ENCODE measurements at regions not wholly inside any gene's neighbourhood (a gene's known extent, or its start where the extent isn't known, plus 50 kb on each side); places are given as distances from the start of the nearest gene placed in this dataset.
"Not testable (repeated sequence)": the region's sequence is repeated elsewhere in the genome, so short reads cannot be mapped to it uniquely, and the experiment has no call there.

DNA sequence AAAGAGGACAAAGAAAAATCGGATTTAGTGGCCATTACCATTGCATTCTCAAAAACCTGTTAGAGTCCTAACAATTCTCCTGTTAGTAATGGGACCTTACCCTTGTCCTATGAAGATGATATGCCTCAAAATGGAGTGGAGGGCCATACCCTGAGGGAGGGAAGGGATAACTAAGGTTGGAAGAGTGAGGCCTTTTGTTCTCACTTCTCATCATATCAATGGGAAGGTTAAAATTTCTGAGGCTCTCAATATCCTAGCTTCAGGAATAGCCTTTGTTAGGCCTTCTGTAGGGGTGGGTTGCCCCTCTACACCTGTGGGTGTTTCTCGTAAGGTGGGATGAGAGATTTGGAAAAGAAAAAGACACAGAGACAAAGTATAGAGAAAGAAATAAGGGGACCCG lies 109.4 kb upstream of the SGIP1 start:
- H3K27ac ChIP-seq, DNase-seq, H3K36me3 ChIP-seq, H3K9me3 ChIP-seq, H3K4me3 ChIP-seq, H3K4me1 ChIP-seq, H3K27me3 ChIP-seq: not testable (repeated sequence)

DNA sequence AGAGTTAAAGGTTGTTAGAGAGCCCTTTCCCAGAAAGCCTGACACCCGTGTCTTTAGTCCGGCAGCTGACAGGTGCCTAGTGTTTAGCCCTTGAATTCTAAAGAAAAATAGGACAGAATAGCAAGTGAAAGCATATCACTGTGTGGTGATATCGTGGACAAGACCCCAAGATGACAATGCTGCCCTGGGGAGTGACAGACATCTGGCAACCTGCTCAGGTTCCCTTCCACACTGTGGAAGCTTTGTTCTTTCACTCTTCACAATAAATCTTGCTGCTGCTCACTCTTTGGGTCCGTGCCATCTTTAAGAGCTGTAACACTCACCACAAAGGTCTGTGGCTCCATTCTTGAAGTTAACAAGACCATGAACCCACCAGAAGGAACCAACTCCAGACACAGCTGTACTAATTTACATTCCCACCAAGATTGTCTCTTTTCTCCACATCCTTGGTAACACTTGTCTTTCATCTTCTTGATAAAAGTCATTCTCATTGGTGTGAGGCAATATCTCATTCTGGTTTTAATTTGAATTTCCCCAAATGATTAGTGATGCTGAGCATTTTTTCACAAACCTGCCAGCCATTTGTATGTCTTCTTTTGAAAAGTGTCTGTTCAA lies 107.6 kb upstream of the SGIP1 start:
- no peak for TF ChIP-seq POLR2A (IDR thresholded peaks at IDR 0.05)
- TF ChIP-seq, protein P1, sequence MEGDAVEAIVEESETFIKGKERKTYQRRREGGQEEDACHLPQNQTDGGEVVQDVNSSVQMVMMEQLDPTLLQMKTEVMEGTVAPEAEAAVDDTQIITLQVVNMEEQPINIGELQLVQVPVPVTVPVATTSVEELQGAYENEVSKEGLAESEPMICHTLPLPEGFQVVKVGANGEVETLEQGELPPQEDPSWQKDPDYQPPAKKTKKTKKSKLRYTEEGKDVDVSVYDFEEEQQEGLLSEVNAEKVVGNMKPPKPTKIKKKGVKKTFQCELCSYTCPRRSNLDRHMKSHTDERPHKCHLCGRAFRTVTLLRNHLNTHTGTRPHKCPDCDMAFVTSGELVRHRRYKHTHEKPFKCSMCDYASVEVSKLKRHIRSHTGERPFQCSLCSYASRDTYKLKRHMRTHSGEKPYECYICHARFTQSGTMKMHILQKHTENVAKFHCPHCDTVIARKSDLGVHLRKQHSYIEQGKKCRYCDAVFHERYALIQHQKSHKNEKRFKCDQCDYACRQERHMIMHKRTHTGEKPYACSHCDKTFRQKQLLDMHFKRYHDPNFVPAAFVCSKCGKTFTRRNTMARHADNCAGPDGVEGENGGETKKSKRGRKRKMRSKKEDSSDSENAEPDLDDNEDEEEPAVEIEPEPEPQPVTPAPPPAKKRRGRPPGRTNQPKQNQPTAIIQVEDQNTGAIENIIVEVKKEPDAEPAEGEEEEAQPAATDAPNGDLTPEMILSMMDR (IDR thresholded peaks at IDR 0.05) = no peak
- Histone ChIP-seq H3K4me3 (no peak overlapping the region), H3K27me3 (no peaks in the 10 kb centered on the region), H3K4me1 (no peaks in the 10 kb centered on the region), H3K9me3 (peaks cover 0 to 8% (median 1%) of the 10 kb centered on the region in 4 donors), H3K27ac (no peak overlapping the region), H3K36me3 (no peaks in the 10 kb centered on the region)
- DNase-seq = no peak

DNA sequence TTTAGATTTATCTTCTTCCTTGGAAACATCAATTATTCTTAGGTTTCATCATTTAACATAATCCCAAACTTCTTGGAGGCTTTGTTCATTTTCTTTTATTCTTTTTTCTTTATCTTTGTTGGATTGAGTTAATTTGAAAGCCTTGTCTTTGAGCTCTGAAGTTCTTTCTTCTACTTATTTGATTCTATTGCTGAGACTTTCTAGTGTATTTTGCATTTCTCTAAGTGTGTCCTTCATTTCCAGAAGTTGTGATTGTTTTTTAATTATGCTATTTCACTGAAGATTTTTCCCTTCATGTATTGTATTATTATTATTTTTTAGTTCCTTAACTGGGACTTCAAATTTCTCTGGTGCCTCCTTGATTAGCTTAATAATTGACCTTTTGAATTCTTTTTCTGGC lies 103.1 kb upstream of the SGIP1 start:
- H3K4me3 ChIP-seq, H3K4me1 ChIP-seq, H3K9me3 ChIP-seq, H3K36me3 ChIP-seq, DNase-seq, H3K27me3 ChIP-seq, H3K27ac ChIP-seq: not testable (repeated sequence)

DNA sequence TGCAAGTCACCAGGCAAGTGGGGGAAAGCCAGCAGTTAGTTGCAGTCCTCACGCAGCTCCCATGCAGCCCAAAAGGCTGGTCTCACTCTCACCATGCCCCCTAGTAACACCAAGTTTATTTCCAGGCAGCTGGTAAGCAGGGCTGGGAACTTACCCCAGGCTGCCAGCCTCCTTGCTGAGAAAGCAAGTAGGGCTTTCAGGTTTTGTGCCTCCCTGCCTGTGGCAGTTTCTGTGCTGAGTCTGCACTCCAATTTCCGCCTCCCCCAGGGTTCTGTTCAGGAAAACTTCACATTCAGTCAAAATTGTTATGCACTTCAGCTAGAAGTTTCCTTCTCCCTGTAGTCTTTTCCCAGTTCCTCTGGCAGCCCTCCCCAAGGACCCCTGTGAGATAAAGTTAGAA lies 102.0 kb upstream of the SGIP1 start:
- Histone ChIP-seq H3K27me3 (no peaks in the 10 kb centered on the region), H3K4me1 (no peaks in the 10 kb centered on the region), H3K4me3 (no peak overlapping the region), H3K27ac (no peak overlapping the region), H3K36me3 (no peaks in the 10 kb centered on the region), H3K9me3 (peaks cover 0 to 8% (median 4%) of the 10 kb centered on the region in 4 donors)
- TF ChIP-seq POLR2A (IDR thresholded peaks at IDR 0.05) = no peak
- TF ChIP-seq, protein P1 (IDR thresholded peaks at IDR 0.05) = no peak
- DNase-seq = no peak

DNA sequence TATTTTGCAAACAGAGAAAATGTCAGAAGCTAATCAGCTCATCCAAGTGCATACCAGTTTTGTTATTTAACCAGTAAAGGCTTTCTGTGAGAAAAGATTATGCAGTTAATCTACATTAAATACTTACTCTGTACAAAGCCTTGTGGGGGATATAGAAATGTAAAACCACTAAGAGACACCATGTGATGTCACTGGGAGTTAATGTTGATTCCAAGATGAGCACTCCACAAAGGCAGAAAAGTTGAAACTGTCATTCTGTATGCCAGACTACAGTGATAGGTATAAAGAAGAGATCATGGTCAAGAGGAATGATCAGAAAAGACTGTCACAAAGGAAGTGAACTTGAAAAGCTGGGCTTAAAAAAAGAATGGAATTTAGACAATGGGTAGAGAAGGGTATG lies 100.3 kb upstream of the SGIP1 start:
- H3K27me3 ChIP-seq = no peaks in the 10 kb centered on the region
- no peak overlapping the region for H3K27ac ChIP-seq
- no peak for DNase-seq
- peaks cover 0 to 8% (median 4%) of the 10 kb centered on the region in 4 donors for H3K9me3 ChIP-seq
- TF ChIP-seq, protein P1 (IDR thresholded peaks at IDR 0.05) = no peak
- TF ChIP-seq POLR2A (IDR thresholded peaks at IDR 0.05) = no peak
- H3K4me1 ChIP-seq = no peaks in the 10 kb centered on the region
- H3K36me3 ChIP-seq = no peaks in the 10 kb centered on the region
- H3K4me3 ChIP-seq = no peak overlapping the region

DNA sequence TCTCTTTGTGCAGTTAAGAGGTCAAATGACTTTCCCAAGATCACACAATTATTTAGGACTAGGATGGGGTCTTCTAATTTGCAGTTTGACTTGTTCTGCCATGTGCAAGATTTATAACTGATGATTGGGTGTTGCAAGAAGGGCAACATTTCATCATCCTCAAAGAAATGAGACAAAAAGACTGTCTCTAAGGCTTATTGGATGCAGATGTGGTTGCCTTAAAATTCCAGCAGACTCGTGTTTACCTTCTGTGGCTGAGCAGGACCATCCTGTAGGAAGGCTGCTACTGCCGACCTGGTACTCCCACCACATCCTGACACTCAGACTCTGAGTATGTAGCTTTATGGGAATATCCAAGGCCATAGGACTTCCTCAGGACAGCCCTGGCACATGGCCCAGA lies 99.9 kb upstream of the SGIP1 start:
- no peak overlapping the region for H3K27ac ChIP-seq
- DNase-seq = no peak
- H3K27me3 ChIP-seq = no peaks in the 10 kb centered on the region
- TF ChIP-seq POLR2A (IDR thresholded peaks at IDR 0.05) = no peak
- TF ChIP-seq, protein P1 (IDR thresholded peaks at IDR 0.05) = no peak
- H3K9me3 ChIP-seq = peaks cover 0 to 8% (median 4%) of the 10 kb centered on the region in 4 donors
- no peak overlapping the region for H3K4me3 ChIP-seq
- peaks cover 0 to 4% (median 0%) of the 10 kb centered on the region in 4 donors for H3K4me1 ChIP-seq
- no peaks in the 10 kb centered on the region for H3K36me3 ChIP-seq

DNA sequence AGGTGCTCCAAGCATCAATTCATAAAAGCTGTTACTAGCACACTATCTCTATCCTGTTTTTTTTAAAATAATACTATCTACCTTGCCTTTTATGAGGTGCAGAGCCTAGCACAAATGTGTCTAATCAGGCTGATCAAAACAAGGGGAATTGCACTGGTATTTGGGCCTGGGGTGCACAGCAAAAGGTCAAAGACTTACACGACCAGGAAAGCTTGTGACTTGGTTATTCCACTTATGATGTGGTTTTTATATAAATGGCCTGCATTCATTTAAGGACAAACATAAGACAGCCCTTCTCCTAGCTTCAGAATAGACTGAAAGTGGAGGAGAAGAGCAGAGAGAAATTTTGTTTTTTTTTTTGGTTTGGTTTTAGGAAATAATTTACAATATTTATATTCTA lies 98.4 kb upstream of the SGIP1 start:
- Histone ChIP-seq H3K4me3 (no peak overlapping the region), H3K27ac (no peak overlapping the region), H3K4me1 (peaks cover 0 to 8% (median 0%) of the 10 kb centered on the region in 4 donors), H3K9me3 (peaks cover 0 to 8% (median 1%) of the 10 kb centered on the region in 4 donors), H3K36me3 (no peaks in the 10 kb centered on the region), H3K27me3 (no peaks in the 10 kb centered on the region)
- no peak for DNase-seq
- TF ChIP-seq, protein P1 (IDR thresholded peaks at IDR 0.05) = no peak
- TF ChIP-seq POLR2A (IDR thresholded peaks at IDR 0.05) = no peak

Data from Peyer's patch (tissue), 4 donors.